Lung (tissue), 11 donors: ENCODE measurements at regions not wholly inside any gene's neighbourhood (a gene's known extent, or its start where the extent isn't known, plus 50 kb on each side); places are given as distances from the start of the nearest gene placed in this dataset.
"Not testable (repeated sequence)": the region's sequence is repeated elsewhere in the genome, so short reads cannot be mapped to it uniquely, and the experiment has no call there.

ENCODE experiments used
- ATAC-seq: fragments of 200-7000 bp; cut with Tn5 transposase; one replicate; pipeline ENCODE4 v1.9.1; 2020; ENCODE audit warnings: moderate number of reproducible peaks; ENCODE audit not compliant: insufficient read depth, low FRiP score
- DNase-seq, 3 donors: peaks; one replicate each; pipeline ENCODE4 v3.0.0-alpha.2; 2013 to 2017
- H3K27ac ChIP-seq, 2 donors: one replicate each; pipeline ENCODE4 v1.5.1; 2013; ENCODE audit warnings: mild to moderate bottlenecking in 2 of 2, moderate library complexity in 2 of 2, control low read depth in 1 of 2, inconsistent platforms in 1 of 2, low read depth in 1 of 2, low read length in 1 of 2
- H3K27me3 ChIP-seq, 3 donors: one replicate each; pipeline ENCODE4 v1.5.1; 2013; ENCODE audit warnings: low read length in 2 of 3; ENCODE audit not compliant: control insufficient read depth in 3 of 3, insufficient read depth in 3 of 3
- H3K36me3 ChIP-seq, 4 donors: one replicate each; pipeline ENCODE4 v1.5.1; 2013; ENCODE audit warnings: low read length in 4 of 4, mild to moderate bottlenecking in 1 of 4, moderate library complexity in 1 of 4; ENCODE audit not compliant: control insufficient read depth in 4 of 4, insufficient read depth in 4 of 4
- H3K4me1 ChIP-seq, 5 donors: one replicate each; pipeline ENCODE4 v1.5.1; 2013; ENCODE audit warnings: low read length in 5 of 5, mild to moderate bottlenecking in 2 of 5, moderate library complexity in 1 of 5; ENCODE audit not compliant: control insufficient read depth in 5 of 5, insufficient read depth in 5 of 5
- H3K4me3 ChIP-seq: one replicate; pipeline ENCODE4 v1.5.1; 2013; ENCODE audit warnings: mild to moderate bottlenecking, control low read depth, moderate library complexity
- H3K9ac ChIP-seq, 2 donors: one replicate each; pipeline ENCODE4 v1.5.1; 2013; ENCODE audit warnings: low read length in 2 of 2, control low read depth in 1 of 2; ENCODE audit not compliant: insufficient read depth in 1 of 2
- H3K9me3 ChIP-seq, 4 donors: one replicate each; pipeline ENCODE4 v1.5.1; 2013; ENCODE audit warnings: low read length in 3 of 4, mild to moderate bottlenecking in 1 of 4, moderate library complexity in 1 of 4; ENCODE audit not compliant: control insufficient read depth in 4 of 4, insufficient read depth in 3 of 4
- WGBS, 2 donors: extraction: QIAGEN DNeasy Blood & Tissue Kit; methylation state at CpG; one replicate each; pipeline ENCODE4 v1.1.7; 2013; 5-methylcytosine and 5-hydroxymethylcytosine counted together
- TF ChIP-seq, protein P1 (sequence below): IDR thresholded peaks from 2 replicates; pipeline ENCODE4 v1.5.1; 2012; ENCODE audit warnings: mild to moderate bottlenecking; ENCODE audit errors: control extremely low read depth, extremely low read depth
- donor health status: control.
- donor health status: control.
- donor health status: Bipolar disorder and iron deficiency.
- donor health status: healthy.
- donor health status: DM: yes; HTN: yes; CAD: no.

DNA sequence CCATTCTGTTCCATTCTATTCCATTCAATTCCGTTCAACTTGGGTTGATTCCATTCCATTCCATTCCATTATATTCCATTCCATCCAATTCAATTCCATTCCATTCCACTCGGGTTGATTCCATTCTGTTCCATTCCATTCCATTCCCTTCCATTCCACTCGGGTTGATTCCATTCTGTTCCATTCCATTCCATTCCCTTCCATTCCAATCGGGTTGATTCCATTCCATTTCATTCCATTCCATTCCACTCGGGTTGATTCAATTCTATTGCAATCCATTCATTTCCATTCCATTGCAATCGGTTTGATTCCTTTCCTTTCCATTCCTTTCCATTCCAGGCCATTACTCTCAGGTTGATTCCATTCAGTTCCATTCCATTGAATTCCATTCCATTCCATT, 1138.4 kb downstream of the RPIA start:
- TF ChIP-seq, protein P1, sequence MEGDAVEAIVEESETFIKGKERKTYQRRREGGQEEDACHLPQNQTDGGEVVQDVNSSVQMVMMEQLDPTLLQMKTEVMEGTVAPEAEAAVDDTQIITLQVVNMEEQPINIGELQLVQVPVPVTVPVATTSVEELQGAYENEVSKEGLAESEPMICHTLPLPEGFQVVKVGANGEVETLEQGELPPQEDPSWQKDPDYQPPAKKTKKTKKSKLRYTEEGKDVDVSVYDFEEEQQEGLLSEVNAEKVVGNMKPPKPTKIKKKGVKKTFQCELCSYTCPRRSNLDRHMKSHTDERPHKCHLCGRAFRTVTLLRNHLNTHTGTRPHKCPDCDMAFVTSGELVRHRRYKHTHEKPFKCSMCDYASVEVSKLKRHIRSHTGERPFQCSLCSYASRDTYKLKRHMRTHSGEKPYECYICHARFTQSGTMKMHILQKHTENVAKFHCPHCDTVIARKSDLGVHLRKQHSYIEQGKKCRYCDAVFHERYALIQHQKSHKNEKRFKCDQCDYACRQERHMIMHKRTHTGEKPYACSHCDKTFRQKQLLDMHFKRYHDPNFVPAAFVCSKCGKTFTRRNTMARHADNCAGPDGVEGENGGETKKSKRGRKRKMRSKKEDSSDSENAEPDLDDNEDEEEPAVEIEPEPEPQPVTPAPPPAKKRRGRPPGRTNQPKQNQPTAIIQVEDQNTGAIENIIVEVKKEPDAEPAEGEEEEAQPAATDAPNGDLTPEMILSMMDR: no peak
- DNase-seq: no peak
- Histone ChIP-seq H3K9me3 (peaks cover 22 to 55% (median 36%) of the 10 kb centered on the region in 4 donors), H3K27ac (no peak overlapping the region), H3K27me3 (no peaks in the 10 kb centered on the region), H3K36me3 (no peaks in the 10 kb centered on the region), H3K4me3 (no peak overlapping the region), H3K4me1 (no peaks in the 10 kb centered on the region), H3K9ac (no peak overlapping the region)
- 73 to 74% methylated on average over 6 of the region's 6 CpGs for WGBS, 2 donors
- ATAC-seq: no peak

DNA sequence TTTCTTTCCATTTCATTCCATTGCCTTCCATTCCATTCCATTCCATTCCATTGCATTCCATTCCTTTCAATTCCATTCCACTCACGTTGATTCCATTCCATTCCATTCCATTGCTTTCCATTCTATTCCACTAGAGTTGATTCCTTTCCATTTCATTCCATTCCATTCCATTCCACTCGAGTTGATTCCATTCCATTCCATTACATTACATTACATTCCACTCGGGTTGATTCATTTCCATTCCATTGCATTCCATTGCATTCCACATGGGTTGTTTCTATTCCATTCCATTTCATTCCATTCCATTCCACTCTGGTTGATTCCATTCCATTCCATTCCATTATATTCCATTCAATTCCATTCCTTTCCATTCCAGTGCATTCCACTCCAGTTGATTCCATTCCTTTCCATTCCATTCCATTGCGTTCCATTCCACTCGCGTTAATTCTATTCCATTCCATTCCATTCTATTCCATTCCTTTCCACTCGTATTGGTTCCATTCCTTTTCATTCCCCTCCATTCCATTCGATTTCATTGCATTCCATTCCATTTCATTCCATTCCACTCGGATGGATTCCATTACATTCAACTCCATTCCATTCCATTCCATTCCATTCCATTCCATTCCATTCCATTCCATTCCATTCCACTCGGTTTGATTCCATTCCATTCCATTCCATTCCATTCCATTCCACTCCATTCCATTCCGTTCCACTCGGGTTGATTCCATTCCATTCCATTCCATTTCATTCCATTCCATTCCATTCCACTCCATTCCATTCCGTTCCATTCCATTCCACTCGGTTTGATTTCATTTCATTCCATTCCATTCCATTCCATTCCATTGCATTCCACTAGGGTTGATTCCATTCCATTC, 1139.1 kb downstream of the RPIA start:
- WGBS, 2 donors: 70 to 71% methylated on average over 14 of the region's 14 CpGs

DNA sequence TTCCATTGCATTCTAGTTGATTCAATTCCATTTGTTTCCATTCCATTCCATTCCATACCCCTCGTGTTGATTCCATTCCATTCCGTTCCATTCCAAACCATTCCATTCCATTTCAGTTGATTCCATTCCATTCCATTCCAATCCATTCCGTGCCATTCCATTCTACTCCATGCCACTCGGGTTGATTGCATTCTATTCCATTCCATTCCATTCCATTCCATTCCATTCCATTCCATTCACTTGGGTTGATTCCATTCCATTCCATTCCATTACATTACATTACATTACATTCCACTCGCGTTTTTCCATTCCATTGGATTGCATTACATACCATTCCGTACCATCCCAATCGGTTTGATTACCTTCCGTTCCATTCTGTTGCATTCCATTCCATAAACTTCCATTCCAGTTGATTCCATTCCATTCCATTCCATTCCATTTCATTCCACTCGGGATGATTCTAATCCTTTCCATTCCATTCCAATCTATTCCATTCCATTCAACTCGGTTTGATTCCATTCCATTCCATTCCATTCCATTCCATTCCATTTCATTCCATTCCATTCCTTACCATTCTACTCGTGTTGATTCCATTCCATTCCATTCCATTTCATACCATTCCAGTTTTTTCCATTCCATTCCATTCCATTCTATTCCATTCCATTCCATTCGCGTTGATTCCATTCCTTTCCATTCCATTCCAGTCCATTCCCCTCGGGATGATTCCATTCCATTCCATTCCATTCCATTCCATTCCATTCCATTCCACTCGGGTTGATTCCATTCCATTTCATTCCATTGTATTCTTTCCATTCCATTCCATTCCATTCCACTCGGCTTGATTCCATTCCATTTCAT, 1140.4 kb downstream of the RPIA start:
- no peak for DNase-seq
- no peak for ATAC-seq
- H3K27me3 ChIP-seq: no peaks in the 10 kb centered on the region
- 71 to 74% methylated on average over 17 of the region's 17 CpGs for WGBS, 2 donors
- H3K9ac ChIP-seq: no peak overlapping the region
- no peak overlapping the region for H3K27ac ChIP-seq
- peaks cover 23 to 54% (median 27%) of the 10 kb centered on the region in 4 donors for H3K9me3 ChIP-seq
- no peaks in the 10 kb centered on the region for H3K4me1 ChIP-seq
- no peaks in the 10 kb centered on the region for H3K36me3 ChIP-seq
- H3K4me3 ChIP-seq: no peak overlapping the region
- TF ChIP-seq, protein P1: no peak

More for the DNA sequence above, 1139.1 kb downstream of the RPIA start:
- ATAC-seq: peak; percentile 65
- H3K27ac ChIP-seq, DNase-seq, H3K27me3 ChIP-seq, H3K4me3 ChIP-seq, H3K9ac ChIP-seq, H3K36me3 ChIP-seq, H3K4me1 ChIP-seq: not testable (repeated sequence)
- peaks cover 24 to 53% (median 33%) of the 10 kb centered on the region in 4 donors for H3K9me3 ChIP-seq
